Activated CD4-positive, alpha-beta T cell treated with anti-CD3 and anti-CD28 coated beads, Interleukin-10, Interleukin-2, amounts not matched to agents 100 ng/mL and 50 ng/mL, durations not matched to agents 16 hours and 8 hours (primary cell): ENCODE measurements at regions not wholly inside any gene's neighbourhood (a gene's known extent, or its start where the extent isn't known, plus 50 kb on each side); places are given as distances from the start of the nearest gene placed in this dataset.

Experiments
- DNase-seq: peaks from one replicate; pipeline ENCODE4 v3.0.0-alpha.2; 2020

DNA sequence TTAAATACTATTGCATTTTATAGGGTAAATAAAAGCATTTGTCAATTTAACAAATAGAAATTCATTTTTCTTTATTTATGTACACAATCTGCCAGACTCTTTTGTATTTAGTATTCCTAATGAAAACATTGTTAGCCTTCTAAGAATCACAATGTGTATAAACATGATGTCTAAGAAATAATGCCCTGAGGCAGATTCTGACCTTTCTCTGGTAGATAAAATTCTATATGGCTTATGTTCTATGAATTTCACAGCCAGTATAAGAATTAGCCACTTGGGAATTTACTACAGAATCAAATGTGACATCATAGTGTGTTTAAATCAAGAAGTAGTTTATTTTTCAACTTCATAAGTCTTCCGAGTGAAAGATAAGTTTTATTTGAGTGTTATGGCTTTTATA lies 457.4 kb downstream of the ZIC1 start:
- DNase-seq, result no peak

DNA sequence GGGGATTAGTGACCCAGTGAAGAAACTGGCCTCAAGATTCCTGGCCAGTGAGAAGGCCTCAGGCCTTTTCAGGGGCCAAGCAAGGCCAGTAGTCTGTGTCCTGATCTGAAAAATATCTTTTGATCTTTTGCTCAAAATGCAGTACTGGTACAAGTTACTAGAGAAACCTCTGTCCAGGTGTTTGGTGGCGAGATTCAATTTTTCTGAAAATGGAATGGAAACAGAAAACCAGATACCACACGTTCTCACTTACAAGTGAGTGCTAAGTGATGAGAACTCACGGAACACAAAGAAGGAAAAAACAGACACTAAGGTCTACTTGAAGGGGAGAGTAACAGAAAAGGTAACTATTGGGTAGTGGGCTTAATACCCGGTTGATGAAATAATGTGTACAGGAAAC lies 463.4 kb downstream of the ZIC1 start:
- DNase-seq, result no peak

DNA sequence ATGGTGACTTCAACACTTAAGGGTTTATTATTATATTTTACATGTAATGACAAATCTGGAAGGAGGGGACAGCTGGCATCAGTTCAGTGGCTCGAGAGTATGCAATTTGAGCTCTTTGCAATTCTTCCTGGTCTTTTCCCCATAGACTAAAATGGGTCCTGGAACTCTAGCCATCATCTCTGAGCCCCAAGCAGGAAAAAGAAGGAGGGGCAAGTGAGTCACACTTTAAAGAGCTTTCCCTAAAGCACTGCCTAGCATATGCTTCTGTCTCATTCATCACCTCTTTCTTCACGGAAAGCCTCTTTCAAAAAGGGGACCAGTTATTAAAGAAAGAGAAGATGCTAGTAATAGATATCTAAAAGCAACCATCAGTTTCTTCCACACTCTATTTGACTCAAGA lies 466.3 kb downstream of the ZIC1 start:
- DNase-seq, result no peak

DNA sequence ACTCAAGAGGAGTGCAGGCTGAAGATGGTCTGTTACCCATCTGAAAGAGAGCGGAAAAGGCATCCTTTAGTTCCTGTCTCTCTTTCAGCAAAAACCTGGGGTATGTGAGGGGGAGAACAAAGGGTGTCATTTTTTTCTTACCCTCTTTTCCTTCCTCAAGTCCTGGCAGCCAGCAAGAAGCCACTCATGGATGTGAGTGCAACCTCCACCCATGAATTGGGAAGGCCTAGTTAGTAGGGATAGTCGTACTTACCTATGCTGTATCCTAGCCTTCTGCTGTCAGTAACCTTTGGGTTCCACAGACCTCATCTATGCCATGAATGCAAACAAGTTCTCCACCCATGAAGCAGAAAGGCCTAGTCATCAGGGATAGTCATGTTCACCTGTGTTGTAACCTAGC lies 472.8 kb downstream of the ZIC1 start:
- DNase-seq, result no peak

DNA sequence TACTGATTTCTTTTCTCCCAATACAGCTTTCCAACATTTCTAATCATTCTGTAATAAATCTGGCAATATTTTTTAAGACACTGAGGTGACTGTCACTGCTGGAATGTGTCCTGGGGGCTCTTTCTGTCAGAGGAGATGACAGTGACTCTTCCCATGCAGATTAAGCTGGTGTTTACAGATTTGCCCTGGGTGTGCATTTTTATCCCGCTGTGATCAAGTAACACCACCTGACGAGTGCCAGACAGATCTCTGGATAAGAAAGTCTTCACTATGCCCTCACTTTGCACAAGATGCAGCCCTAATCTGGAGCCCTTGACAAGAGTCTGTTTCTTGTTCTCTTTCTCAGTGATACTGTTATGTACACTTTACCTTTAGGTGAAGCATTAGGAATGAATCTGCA lies 477.7 kb downstream of the ZIC1 start:
- DNase-seq, result no peak

DNA sequence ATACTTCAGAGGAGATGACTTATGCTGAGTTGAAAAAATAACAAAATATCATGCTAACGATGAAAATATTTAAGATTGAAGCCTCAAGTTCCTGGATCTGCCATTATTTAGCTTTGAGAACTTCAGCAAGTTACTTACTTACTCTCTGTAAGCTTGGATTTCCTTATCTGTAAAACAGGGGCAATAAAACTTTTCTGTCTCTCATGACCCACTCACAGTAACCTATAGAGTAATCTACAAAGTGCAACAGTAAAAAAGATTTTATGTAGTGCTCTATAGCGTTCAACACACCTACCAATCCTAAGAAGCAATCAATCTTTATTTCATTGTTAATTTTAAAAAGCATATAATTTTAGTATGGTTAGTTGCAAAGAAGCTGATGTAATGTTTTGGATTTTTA lies 478.6 kb downstream of the ZIC1 start:
- no peak for DNase-seq

DNA sequence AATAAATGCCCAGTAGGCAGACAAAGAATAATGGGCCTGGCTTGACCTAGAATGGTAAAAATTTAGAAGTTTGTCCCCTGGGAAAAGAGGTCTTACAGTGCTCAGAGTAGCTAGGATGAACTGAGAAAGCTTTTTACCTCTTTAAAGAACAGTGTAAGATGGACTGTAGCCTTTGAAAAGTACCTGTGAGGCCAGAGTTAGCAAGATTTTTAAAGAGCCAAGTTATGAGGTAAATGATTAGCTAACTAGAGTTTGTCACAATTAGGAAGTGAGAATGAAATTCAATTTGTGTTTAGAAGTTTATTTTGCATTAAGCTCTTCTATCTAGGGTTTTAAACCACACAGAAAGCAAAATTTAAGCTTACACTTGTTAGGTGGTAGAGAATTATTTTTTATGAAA lies 480.9 kb downstream of the ZIC1 start:
- no peak for DNase-seq

DNA sequence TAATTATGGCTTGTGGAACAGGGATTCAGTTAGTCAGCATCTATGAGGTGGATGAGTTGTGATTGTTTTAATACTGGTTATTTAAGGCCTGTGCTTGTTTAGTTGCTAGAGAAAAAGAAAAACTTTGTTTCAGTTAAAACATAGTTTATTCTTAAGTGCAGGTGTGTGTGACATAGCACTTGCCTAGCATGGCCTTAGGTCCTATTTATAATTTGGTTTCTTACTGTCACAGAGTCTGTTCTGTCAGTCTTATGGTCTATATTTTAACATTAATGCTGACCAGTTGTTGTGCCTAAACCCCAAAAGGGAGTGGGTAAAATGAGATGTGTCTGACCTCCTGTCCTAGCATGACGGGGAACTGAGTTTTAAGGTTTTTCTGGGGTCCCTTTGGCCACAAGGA lies 486.3 kb downstream of the ZIC1 start:
- no peak for DNase-seq

DNA sequence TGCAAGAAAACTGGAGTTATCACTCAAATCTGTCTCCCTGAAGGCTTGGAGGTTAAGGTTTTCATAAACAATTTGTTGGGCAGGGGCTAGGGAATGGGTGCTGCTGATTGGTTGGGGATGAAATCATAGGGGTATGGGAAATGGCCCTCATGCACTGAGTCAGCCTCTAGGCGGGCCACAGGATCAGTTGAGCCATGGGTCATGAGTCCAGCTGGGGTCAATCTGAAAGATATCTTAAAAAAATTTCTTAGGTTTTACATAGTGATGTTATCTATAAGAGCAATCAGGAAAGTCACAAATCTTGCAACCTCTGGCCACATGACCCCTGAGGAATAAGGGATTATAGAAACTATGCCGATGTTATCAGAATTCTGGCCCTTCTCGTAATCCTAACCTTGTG lies 491.7 kb downstream of the ZIC1 start:
- DNase-seq, result no peak

DNA sequence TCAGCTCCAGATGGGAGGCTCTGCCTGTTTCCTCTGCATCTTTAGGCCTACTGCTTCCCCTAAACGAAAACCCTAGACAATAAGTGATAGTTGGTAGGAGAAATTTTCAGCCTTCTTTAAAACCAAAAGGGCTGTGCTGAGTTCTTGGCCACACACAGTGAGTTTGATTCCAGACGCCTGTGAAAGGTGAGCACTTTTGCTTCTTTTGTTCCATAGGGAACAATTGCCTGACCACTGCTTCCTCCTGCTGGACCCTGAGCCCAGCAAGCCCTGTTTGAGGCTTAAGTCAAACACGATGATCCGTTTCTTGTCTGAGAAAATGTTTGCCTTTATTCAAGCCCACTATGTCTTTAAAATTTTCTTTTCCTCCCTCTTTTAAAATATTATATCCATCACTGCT lies 493.9 kb downstream of the ZIC1 start:
- no peak for DNase-seq

DNA sequence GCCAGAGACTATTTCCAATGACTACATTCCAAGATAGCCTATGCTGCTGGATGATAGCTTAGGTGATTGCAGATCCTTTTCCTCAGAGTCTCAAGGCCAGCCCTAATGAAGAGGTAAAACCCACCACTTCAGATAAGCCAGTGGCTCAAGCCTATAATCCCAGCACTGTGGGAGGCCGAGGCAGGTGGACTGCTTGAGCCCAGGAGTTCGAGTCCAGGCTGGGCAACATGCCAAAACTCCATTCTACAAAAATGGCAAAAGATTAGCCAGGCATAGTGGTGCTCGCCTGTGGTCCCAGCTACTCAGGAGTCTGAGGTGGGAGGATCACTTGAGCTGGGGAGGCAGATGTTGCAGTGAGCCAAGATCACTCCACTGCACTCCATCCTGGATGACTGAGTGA lies 495.3 kb downstream of the ZIC1 start:
- no peak for DNase-seq

DNA sequence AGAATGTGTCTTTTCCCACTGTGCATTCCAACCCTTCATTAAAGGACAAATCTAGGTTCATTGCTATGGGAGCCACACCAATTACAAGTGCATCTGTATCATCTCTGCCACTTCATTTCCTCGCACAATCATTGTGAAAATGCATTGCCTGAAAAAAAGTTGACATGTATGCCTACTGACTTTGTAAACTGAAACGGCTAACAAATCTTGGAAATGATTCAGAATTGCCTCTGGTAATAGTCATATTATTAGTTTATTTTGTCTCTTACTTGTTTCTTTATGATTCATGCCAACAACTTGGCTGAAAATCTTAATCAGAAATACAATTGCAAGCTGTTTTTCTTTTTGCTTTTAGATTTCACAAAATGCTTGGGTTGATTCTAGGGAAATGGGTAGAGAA lies 497.1 kb downstream of the ZIC1 start:
- peak; percentile 55 for DNase-seq

DNA sequence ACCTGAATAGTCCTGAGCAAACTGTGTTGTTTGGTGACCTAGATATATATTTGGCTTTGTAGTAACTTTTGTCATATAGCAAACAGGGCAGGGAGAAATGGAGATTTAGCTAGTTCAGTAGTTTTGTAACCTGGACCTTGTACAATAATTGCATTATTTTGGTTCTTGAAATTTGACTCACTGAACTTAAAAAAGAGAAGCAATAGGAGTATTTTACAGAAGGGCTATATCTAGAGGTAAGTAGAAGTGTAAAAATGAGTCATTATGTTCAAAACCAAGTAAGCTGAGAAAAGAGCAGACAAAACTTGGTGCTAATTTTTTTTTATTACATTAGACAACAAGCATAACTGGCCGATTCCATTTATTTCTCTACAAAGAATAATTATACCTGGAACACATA lies 505.4 kb downstream of the ZIC1 start:
- no peak for DNase-seq

DNA sequence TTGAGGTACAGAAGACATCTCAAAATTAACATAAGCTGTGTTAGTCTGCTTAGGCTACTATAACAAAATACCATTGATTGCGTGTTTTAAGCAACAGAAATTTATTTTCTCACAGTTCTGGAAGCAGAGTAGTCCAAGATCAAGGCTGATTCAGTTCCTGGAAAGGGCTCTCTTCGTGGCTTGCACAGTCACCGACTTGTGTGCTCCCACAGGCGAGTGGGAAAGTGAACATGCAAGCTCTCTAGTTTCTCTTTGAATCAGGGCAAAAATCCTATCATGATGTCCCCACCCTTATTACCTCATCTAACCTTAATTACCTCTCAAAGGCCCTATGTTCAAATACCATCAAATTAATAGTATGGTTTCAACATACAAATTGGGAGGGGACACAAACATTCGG lies 505.9 kb downstream of the ZIC1 start:
- DNase-seq, result peak; percentile 18

DNA sequence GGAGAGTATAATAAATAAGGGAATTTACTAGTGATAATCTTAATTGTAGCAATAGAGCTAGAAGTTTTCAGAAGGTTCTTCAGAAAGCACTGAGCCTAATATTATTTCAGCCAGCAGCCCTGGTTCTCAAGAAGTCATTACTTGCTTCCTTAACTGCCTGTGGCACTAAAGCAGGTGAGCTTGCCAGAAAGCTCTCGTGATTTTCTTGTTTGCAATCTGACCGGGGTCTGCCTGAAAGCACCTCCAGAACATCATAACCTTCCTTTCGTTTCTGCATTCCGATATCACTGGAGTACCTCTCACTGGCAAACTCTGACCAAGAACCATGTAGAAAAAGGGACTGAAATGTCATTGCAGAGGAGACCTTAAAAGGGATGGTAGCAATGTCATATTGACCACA lies 510.3 kb downstream of the ZIC1 start:
- no peak for DNase-seq

DNA sequence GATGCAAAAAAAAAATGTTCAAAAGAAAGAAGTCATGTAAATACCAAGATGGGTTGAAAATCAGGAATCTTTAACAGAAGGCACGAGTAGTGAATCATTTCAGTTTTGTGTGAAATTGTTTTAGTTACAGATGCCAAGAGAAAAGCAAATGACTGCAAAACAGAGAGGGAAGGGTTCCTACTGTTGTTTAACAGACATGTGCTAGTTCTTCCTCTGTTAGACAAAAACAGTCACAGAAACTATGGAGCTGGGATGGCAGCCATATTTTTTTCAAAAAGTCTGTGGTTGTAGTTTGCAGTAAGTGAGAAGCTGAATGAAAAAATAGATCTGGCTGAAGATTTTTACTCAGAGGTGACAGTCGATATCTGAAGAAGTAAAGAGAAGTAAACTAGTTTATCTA lies 511.9 kb downstream of the ZIC1 start:
- DNase-seq, result no peak

DNA sequence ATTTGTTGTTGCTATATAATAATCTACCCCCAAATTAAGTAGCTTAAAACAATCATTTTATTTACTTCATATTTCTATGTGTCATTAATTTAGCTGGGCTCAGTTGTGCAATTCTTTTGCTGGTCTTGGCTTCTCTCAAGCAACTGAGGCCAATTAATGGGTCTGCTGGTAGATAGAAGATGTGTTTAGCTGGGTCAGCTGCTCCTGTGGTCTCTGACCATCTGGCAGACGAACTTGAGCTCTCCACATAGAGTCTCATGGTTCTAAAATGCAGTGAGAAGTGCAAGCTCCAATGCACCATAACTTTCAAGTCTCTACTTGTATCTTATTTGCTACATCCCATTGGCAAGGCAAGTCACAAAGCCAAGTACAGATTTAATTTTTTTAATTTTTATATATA lies 515.6 kb downstream of the ZIC1 start:
- DNase-seq, result no peak

DNA sequence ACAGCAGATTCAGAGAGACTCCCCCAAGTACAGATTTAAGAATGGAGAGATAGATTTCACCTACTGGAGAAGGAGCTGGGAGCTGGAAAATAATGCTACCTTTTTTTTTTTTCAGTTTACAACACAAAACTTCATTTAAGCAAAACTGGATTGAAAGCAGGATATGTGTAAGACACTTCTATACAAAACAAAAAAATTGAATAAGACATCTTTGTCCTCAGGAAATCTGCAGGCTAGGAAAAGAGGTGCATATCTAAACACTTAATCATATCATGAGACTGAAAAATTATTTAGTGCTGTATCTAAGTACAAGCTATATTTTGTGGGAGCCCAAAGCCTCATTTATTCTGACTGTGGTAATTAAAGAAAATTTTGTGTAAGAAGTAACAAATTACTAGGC lies 516.1 kb downstream of the ZIC1 start:
- DNase-seq, result no peak

DNA sequence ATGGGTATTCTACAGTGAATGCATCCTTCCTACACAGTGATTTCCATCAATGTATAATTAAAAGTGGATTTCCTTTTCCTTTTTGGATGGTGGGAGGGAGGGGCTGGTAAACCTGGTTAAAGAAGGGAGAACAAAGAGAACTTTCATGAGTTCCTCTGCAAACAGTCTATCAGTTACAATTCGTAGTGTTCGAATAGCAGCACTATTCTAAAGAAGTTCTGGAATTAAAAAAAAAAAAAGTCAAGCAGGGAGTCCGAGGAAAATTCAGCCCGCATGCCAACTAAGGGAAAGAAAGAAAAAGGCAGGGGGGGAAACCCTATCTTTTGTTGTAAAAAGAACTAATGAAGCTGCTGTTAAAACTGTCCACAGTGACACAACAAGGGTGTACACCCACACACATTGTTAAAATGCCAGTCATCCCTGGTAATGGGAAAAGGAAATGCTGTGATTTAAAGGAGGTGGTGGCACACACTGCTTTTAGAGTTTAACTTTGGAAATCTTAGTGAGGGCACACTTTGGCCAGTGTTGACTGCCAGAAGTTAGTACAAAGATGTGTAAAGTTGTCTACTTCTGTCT lies 521.2 kb downstream of the ZIC1 start:
- no peak for DNase-seq

DNA sequence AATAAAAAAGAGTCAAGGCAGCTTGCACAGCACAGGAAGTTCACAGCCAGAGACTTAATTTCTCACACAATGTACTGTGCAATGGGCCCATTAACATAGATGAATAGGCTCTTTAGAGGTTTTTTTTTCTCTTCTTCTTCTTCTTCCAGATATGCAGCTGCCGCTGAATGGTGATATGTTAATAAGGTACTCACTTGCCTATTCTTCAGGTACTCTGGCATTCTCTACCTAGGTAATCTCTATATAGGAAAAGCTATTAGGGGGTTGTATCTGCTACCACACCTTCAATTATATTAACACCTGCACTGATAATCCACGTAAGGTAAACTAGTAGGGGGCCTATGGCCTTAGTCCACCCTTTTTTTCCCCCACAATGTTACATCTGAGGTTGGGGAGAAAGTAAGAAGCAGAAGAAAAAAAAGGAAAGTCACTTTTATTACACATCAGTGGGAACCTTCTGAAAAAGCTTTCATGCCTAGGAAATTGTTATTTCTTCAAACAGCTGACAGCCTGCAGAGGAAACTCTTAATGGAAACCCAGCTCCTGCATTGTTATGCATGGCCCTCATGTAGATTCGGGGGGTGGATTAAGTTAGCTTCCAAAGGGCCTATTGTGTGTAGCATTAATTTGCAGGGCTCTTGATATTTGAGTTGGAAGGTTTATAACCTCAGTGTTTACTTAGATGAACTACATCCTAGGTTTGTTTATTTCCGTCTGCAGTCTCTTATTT lies 525.5 kb downstream of the ZIC1 start:
- no peak for DNase-seq

DNA sequence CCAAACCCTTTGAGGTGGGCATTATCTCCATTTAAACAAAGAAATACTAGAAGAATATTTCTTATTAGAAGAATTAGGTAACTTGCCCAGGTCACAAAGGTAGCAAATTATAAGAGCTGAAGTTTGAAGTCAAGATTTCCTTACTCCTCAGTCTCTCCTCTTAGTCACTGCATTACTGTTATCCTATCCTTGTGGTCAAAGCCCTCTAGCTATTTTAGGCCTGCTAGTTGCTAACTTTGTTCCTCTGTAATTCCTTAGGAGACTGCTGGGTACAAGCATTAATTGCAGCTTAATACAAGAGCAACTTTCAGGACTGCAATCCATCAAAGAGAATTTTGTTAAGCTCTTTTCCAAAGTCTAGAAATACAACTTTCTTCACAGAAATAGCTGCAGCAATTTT lies 528.2 kb downstream of the ZIC1 start:
- no peak for DNase-seq

DNA sequence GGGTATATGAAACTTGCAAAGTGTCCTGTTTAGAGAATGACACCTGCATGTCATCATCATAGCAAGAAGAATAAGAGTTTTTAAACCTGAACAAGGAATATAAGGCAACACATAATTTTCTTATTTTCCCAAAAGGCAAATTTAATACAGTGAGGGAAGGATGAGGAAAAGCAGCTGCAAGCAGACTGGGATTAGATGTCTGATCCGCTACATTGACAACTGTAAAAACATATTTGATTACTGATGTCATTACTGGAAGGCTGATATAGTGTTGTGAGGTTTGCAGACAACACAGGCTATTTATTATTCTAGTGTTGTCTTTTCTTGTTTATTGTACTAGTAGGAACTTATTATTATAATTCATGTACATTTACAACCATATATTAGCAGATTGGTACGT lies 528.7 kb downstream of the ZIC1 start:
- no peak for DNase-seq

DNA sequence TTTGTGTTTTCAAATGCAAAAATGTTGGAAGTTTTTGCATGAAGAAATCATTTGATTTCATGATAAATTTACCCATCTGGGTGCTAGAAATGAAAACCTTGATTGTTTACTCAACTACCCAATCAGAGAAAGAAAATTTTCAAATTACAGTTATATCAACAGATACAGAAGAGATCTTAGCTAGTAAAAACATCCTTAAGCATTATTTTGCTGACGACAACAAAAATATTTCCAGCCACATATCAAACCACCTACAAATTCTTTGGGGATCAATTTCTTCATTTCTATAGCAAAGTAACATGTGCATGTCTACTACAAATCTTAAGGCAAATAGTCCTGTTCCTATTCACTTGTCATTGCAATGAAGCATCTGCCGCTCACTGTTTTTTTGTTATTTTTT lies 530.3 kb downstream of the ZIC1 start:
- DNase-seq, result no peak

DNA sequence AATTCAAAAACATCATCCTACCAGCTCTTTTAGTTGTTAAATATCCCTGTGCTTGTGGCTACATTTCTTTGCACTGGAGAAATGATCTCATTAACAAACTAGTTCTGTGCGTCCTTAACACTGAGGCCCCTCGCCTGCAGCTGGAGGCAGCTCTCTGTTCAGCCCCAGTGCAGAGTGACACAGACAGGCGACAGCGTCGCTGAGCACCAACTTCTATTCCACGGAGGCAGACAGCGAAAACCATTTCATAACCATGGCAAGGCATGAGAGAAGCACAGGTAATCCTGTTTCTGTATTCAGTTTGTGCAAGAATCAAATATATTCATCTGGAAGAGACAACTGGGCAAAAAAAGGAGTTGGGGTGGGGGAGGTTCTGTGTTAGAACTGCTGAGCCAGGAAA lies 530.7 kb downstream of the ZIC1 start:
- DNase-seq, result no peak

DNA sequence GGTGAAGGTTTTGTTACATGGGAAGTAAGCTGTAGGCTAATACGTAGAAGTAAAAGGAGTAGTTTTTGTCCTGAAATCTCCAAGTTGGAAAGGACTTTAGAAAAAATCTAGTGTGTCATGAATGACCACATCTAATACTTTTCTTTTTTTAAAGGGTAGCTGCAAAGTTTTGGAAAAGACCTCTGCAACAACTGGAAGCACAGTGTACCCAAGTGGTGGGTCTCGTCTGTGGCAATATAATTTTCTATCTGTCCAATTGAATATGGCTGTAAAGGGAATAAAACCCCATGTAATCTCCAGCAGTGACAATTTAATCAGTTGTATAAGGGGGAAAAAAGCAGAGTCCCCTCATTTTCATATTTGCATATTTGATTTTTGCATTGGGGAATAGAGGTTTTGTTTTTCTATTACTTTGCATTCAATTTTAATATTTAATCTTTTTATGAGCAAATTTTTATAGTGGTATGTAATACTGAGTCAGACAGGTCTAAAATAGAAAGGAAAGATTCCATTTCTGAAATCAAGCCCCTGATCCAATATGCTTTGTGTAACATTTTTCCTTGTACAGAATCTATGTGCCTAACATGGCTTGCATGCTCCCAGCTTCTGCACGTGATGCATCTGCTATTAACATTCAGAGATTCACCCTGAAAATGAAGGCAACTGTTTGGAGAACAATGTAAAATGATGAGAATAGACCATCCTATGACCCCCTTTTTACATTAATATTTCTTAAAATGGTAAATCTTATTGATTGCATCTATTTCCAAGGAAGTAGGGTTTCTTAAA lies 531.4 kb downstream of the ZIC1 start:
- no peak for DNase-seq
